ENCODE measurements at regions not wholly inside any gene's neighbourhood (a gene's known extent, or its start where the extent isn't known, plus 50 kb on each side); places are given as distances from the start of the nearest gene placed in this dataset.
"Not testable (repeated sequence)": the region's sequence is repeated elsewhere in the genome, so short reads cannot be mapped to it uniquely, and the experiment has no call there.

DNA sequence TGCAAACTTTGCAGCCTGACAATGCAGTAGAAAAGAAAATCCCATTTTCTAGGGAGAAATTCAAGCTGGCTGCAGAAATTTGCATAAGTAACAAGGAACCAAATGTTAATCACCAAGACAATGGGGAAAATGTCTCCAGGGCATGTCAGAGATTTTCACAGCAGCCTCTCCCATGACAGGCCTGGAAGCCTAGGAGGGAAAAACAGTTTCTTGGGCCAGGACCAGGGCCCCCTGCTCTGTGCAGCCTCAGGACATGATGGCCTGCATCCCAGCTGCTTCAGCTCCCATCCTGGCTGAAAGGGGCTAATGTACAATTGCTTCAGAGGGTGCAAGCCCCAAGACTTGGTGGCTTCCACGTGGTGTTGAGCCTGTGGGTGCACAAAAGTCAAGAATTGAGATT, 74.8 kb upstream of the SERPINE2 start:
- not testable (repeated sequence) for TF ChIP-seq CTCF (IDR thresholded peaks at IDR 0.05; ENCODE audit: poor library complexity, severe bottlenecking); POLR2AphosphoS5 (IDR thresholded peaks at IDR 0.05); RAD21 (conservative IDR thresholded peaks at IDR 0.05); EZH2 (IDR thresholded peaks at IDR 0.05; ENCODE audit: borderline replicate concordance, insufficient read depth, low read length, poor library complexity, severe bottlenecking); EP300 (conservative IDR thresholded peaks at IDR 0.05; ENCODE audit: poor library complexity, severe bottlenecking); TAF1 (IDR thresholded peaks at IDR 0.05; ENCODE audit: low read depth); MXI1 (conservative IDR thresholded peaks at IDR 0.05; ENCODE audit: poor library complexity, severe bottlenecking)
- TF ChIP-seq, protein P1, sequence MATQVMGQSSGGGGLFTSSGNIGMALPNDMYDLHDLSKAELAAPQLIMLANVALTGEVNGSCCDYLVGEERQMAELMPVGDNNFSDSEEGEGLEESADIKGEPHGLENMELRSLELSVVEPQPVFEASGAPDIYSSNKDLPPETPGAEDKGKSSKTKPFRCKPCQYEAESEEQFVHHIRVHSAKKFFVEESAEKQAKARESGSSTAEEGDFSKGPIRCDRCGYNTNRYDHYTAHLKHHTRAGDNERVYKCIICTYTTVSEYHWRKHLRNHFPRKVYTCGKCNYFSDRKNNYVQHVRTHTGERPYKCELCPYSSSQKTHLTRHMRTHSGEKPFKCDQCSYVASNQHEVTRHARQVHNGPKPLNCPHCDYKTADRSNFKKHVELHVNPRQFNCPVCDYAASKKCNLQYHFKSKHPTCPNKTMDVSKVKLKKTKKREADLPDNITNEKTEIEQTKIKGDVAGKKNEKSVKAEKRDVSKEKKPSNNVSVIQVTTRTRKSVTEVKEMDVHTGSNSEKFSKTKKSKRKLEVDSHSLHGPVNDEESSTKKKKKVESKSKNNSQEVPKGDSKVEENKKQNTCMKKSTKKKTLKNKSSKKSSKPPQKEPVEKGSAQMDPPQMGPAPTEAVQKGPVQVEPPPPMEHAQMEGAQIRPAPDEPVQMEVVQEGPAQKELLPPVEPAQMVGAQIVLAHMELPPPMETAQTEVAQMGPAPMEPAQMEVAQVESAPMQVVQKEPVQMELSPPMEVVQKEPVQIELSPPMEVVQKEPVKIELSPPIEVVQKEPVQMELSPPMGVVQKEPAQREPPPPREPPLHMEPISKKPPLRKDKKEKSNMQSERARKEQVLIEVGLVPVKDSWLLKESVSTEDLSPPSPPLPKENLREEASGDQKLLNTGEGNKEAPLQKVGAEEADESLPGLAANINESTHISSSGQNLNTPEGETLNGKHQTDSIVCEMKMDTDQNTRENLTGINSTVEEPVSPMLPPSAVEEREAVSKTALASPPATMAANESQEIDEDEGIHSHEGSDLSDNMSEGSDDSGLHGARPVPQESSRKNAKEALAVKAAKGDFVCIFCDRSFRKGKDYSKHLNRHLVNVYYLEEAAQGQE (IDR thresholded peaks at IDR 0.05; ENCODE audit: borderline replicate concordance), result not testable (repeated sequence)

All from neural cell (in vitro differentiated cells).